ENCODE measurements at regions not wholly inside any gene's neighbourhood (a gene's known extent, or its start where the extent isn't known, plus 50 kb on each side); places are given as distances from the start of the nearest gene placed in this dataset.

DNA sequence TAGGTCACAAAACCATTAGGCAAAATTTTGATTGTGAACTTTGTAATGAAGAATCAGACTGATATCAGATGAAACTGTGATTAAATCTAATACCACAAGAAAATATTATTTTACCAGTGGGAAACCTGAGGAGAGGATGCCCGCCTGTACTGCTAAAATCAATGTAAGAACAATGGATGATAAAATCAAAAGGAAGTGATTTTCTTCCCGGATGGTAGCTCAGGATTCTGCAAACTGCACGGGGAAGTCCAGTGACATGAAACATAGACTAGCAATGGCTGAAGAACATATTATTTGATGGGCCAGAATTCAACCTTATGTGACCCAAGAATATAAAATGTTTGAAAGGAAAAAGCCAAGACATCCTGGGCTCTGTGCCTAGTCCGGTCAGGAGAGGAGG is 974.9 kb downstream of the PCDH18 start:
- no peak overlapping the region for H3K27ac ChIP-seq (ENCODE audit: low read depth, low read length)
- H3K4me3 ChIP-seq (ENCODE audit: low read depth, low read length) = no peak overlapping the region
- ChIA-PET POLR2A (no interaction called here), CTCF (no interaction called here)
- no peaks in the 10 kb centered on the region for H3K9me3 ChIP-seq (ENCODE audit: control insufficient read depth, insufficient read depth, low read length)
- DNase-seq (ENCODE audit: low read depth, low spot score) = no peak
- no peaks in the 10 kb centered on the region for H3K27me3 ChIP-seq (ENCODE audit: control insufficient read depth, insufficient read depth, low read length)
- TF ChIP-seq, protein P1, sequence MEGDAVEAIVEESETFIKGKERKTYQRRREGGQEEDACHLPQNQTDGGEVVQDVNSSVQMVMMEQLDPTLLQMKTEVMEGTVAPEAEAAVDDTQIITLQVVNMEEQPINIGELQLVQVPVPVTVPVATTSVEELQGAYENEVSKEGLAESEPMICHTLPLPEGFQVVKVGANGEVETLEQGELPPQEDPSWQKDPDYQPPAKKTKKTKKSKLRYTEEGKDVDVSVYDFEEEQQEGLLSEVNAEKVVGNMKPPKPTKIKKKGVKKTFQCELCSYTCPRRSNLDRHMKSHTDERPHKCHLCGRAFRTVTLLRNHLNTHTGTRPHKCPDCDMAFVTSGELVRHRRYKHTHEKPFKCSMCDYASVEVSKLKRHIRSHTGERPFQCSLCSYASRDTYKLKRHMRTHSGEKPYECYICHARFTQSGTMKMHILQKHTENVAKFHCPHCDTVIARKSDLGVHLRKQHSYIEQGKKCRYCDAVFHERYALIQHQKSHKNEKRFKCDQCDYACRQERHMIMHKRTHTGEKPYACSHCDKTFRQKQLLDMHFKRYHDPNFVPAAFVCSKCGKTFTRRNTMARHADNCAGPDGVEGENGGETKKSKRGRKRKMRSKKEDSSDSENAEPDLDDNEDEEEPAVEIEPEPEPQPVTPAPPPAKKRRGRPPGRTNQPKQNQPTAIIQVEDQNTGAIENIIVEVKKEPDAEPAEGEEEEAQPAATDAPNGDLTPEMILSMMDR (IDR thresholded peaks at IDR 0.05; ENCODE audit: low read depth, low read length) = no peak

DNA sequence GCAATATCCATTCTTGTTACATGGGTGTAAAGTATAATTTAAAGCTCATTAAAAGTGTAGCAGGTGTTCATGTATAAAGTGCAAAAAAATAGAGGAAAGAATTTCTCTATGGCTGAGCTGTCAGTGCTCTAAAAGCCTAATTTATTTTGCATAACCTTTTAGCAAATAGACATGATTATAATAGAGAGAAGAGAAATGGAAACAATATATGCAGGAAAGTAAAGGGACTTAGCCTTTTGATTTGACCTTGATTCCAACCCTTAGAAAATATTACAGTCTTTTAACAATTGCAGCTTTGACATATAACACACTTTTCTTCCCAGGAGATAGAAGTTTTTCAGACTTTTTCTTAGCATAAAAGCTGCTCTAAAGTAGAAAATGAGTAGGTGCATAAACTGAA is 978.3 kb downstream of the PCDH18 start:
- ChIA-PET CTCF (no interaction called here), POLR2A (no interaction called here)
- TF ChIP-seq, protein P1 (IDR thresholded peaks at IDR 0.05; ENCODE audit: low read depth, low read length) = no peak
- DNase-seq (ENCODE audit: low read depth, low spot score) = no peak
- H3K9me3 ChIP-seq (ENCODE audit: control insufficient read depth, insufficient read depth, low read length) = no peaks in the 10 kb centered on the region
- H3K27ac ChIP-seq (ENCODE audit: low read depth, low read length) = no peak overlapping the region
- no peaks in the 10 kb centered on the region for H3K27me3 ChIP-seq (ENCODE audit: control insufficient read depth, insufficient read depth, low read length)
- H3K4me3 ChIP-seq (ENCODE audit: low read depth, low read length) = no peak overlapping the region

DNA sequence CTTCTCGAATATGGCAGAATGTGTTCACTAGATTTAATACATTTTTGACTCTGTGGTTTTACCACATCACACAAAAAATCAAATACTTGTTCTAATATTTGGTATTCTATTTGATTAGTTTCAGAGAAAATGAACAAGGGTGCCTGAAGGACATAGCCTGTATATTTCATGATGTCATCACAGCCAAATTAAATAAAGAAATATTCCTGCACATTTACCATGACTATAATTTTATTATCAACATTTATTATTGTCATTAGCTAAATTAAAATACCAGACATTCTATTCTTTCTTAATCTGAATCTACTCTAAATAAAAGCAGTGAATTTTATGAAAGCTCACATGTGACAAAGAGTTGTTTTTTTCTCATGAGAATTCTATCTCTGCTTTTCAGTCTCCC is 980.5 kb downstream of the PCDH18 start:
- POLR2A ChIA-PET = no interaction called here
- no peak overlapping the region for H3K27ac ChIP-seq (ENCODE audit: low read depth, low read length)
- no peak overlapping the region for H3K4me3 ChIP-seq (ENCODE audit: low read depth, low read length)
- H3K9me3 ChIP-seq (ENCODE audit: control insufficient read depth, insufficient read depth, low read length) = no peaks in the 10 kb centered on the region
- CTCF ChIA-PET = no interaction called here
- no peaks in the 10 kb centered on the region for H3K27me3 ChIP-seq (ENCODE audit: control insufficient read depth, insufficient read depth, low read length)
- TF ChIP-seq, protein P1 (IDR thresholded peaks at IDR 0.05; ENCODE audit: low read depth, low read length) = no peak
- DNase-seq (ENCODE audit: low read depth, low spot score) = no peak

DNA sequence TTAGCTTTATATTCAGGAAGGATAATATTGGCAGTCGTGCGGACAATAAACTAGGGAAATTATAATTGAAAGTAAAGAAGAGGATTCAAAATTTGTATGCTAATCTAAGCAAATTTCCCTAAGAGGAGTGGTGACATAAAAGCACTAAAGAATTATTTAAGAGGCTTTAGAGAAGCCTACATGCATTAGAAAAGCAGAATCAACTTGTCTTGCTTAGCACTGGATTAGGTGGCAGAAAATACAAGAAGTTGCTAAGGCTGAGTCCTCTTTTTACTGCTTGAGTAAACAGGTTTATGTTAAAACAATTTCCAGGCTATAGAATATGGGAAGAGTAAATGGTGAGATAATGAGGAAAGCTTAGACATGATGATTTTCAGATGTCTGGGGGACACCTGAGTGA is 991.5 kb downstream of the PCDH18 start:
- DNase-seq (ENCODE audit: low read depth, low spot score) = no peak
- CTCF ChIA-PET = no interaction called here
- POLR2A ChIA-PET = no interaction called here
- Histone ChIP-seq H3K4me3 (ENCODE audit: low read depth, low read length) (no peak overlapping the region), H3K9me3 (ENCODE audit: control insufficient read depth, insufficient read depth, low read length) (no peaks in the 10 kb centered on the region), H3K27ac (ENCODE audit: low read depth, low read length) (no peak overlapping the region), H3K27me3 (ENCODE audit: control insufficient read depth, insufficient read depth, low read length) (no peaks in the 10 kb centered on the region)
- TF ChIP-seq, protein P1 (IDR thresholded peaks at IDR 0.05; ENCODE audit: low read depth, low read length) = no peak

DNA sequence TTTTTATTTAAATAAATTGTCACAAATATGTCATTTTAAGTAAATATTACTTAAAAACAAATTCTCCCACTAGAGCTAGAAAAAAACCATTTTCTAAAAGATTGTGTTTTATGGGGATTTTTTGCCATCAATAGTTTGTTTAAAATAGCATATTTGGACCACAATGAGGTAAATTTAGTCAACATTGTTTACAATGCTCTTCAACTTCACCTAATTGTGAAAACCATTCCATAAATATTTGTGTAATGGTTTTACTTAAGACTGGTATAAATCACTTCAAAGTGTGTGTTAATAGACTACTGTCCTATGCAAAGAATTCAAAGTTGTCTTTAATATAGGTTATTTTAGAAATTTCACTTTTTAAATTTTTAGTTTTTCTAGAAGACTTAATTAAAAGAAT is 1004.2 kb downstream of the PCDH18 start:
- H3K4me3 ChIP-seq (ENCODE audit: low read depth, low read length) = no peak overlapping the region
- no peaks in the 10 kb centered on the region for H3K9me3 ChIP-seq (ENCODE audit: control insufficient read depth, insufficient read depth, low read length)
- ChIA-PET POLR2A (no interaction called here), CTCF (no interaction called here)
- TF ChIP-seq, protein P1 (IDR thresholded peaks at IDR 0.05; ENCODE audit: low read depth, low read length) = no peak
- H3K27me3 ChIP-seq (ENCODE audit: control insufficient read depth, insufficient read depth, low read length) = no peaks in the 10 kb centered on the region
- DNase-seq (ENCODE audit: low read depth, low spot score) = no peak
- no peak overlapping the region for H3K27ac ChIP-seq (ENCODE audit: low read depth, low read length)
